ENCODE measurements at regions not wholly inside any gene's neighbourhood (a gene's known extent, or its start where the extent isn't known, plus 50 kb on each side); places are given as distances from the start of the nearest gene placed in this dataset.

- TF ChIP-seq POLR2A (IDR thresholded peaks at IDR 0.05) (no peak), CTCF (IDR thresholded peaks at IDR 0.05) (no peak)
These were observed 56.1 kb downstream of the INHBB start for GRCh38 chr2:120402067-120402433.
